NCI-H1105 (cell line): ENCODE measurements at regions not wholly inside any gene's neighbourhood (a gene's known extent, or its start where the extent isn't known, plus 50 kb on each side); places are given as distances from the start of the nearest gene placed in this dataset.
"Not testable (repeated sequence)": the region's sequence is repeated elsewhere in the genome, so short reads cannot be mapped to it uniquely, and the experiment has no call there.

Experiments
- DNase-seq: peaks from one replicate; lab custom pipeline; 2025; lab: John Stamatoyannopoulos, UW

GRCh38 chr9:11144746-11145145 is 531.9 kb upstream of the PTPRD start:
- DNase-seq: no peak

DNA sequence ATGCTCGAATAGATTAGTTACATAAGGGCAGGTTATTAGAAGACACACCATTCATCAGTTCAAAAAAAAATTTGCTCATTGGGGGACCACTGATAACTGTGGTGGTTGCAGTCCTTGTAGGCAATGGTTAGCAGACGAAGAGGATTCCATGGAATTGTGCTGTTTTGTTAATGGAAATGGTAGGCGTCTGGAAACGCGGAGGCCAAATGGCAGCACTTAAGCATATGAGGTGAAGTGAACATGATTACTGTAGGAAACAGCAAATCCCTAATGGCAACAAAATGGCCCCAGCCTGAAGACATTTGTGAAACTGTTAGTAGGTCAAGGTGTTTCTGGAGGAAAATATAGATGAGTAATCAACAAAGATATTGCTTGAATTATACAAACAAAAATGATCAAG is 535.4 kb upstream of the PTPRD start:
- no peak for DNase-seq

- DNase-seq: no peak
These were observed 536.3 kb upstream of the PTPRD start for GRCh38 chr9:11149065-11149464.

- DNase-seq: no peak
These were observed 545.3 kb upstream of the PTPRD start for GRCh38 chr9:11158063-11158462.

DNA sequence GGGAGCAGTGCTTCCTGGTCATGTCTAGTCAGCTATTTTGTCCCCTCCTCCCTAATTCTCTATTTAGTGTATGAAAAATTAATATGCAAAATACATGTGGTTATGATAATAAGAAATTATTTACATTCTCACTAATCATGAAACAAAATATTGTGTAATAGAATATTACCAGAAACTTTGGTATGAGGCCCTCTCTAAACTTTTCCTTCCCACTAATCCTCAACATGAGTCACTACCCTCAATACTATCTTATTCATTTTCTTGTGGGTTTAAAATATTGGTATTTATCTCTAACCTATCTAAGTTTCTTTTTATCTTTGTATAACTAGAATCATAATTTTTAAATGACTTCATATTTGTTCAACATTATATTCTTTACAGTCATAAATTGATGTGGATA is 545.9 kb upstream of the PTPRD start:
- DNase-seq: no peak

DNA sequence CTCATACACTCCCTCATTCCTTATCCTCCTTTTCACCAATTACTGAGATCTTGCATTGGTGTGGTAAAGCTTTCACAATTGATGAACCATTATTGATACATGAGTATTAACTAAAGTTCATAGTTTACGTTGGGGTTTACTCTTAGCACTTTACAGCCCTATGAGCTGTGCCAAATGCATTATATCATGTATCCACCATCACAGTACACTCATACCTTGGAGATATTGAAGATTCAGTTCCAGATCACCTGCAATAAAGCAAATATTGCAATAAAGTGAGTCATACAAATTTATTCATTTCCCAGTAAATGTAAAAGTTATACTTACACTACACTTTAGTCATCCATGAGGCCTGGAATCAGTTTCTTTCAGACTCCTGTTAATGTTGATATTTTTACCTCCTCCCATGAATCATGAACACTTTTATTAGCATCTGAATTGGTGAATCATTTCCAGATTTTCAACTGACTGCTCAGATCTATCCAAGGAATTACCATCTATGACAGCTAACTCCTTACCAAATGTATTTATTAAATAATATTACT is 546.6 kb upstream of the PTPRD start:
- no peak for DNase-seq

DNA sequence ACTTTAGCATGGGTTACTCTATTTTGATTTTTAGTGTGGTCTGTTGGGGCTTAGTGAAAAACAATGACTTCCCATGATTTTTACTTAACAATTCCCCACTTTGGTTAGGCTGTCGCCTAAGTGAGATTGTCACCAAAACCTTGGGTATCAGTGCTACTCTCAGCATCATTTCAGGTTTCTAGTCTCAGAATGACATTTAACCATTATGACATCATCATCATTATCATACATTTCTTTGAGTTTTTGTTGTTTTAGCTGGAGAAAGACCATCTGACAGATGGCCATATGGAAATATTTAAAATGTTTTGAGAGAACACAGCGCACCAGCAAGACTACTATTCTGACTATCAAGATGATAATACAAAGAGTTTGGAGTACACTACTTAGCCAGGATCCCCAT is 551.0 kb upstream of the PTPRD start:
- DNase-seq: no peak

DNA sequence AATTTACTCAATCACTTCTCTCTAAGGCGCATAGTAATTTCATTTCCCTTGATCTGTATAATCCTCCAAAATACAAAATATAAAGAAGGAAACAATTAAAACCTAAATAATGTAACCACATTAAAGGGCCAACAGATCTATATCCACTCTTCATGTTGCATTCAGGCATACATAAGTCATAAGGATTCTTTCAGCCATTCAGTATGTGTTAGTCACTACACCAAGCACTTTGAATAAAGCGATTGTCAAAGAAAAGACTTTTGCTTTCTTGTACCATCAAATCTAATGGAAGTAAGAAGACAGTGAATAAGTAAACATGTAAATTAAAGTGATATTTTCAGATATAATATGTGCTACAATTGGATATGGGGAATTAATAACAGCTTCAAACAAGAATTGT is 569.2 kb upstream of the PTPRD start:
- DNase-seq: no peak

GRCh38 chr9:11190719-11191118 is 577.9 kb upstream of the PTPRD start:
- no peak for DNase-seq

GRCh38 chr9:11192993-11193392 is 580.2 kb upstream of the PTPRD start:
- no peak for DNase-seq

DNA sequence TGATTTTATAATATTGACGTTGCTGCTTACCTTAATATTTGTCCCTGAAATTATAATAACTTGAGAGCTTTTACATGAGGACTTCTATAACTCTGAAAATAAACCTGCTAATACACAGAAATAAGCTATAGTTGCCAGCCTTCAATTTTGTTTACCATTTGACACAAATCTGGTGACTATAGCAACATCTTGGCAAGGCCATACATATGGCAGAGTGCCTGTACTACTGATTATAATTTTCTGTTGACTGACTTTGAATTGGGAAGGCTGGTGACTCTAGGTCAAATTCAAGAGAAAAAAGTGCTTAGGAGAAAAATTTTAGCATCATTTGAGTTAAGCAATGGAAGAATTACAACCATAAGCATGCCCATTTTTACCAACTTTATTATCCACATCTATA is 581.4 kb upstream of the PTPRD start:
- DNase-seq: peak; percentile 78

- not testable (repeated sequence) for DNase-seq
These were observed 584.1 kb upstream of the PTPRD start for GRCh38 chr9:11196840-11197365.

- no peak for DNase-seq
These were observed 586.5 kb upstream of the PTPRD start for GRCh38 chr9:11199335-11199734.

GRCh38 chr9:11204521-11204920 is 591.7 kb upstream of the PTPRD start:
- no peak for DNase-seq

DNA sequence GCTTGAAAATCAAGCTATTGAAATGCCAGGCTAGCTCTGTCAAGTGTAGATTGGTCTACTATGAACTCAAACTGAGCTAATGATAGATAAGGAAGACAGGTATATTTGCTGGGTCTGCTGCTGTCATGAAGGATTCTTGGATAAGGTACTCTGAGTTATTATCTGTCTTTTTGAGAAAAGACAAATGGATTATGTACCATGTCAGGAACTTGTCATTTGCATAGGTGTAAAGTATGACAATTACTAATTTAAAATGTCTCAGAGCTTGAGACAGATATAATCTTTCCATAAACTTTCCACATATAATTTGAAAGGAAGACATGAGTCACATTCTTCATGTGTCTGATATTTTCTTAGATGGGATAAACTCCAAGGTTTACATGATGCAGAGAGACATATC is 594.1 kb upstream of the PTPRD start:
- DNase-seq: no peak

GRCh38 chr9:11233696-11234095 is 620.9 kb upstream of the PTPRD start:
- no peak for DNase-seq

DNA sequence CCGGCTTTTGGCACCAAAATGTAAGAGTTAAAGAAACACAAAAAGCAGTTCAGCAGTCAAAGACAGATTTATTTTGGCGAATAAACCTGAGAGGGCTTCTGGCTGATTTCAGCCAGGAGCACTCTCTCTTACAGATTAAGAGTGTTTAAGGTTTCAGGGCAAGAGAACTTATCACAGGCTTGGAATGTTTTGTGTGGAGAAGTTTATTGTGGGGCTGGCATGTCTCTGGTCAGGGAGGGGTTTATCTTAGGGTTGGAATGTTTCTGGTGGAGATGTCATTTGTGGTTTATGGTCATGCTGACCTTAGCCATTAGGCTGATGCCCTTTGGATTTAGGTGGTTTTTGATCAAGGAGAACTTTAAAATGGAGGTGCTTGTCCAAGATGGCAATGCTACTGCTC is 622.3 kb upstream of the PTPRD start:
- no peak for DNase-seq

DNA sequence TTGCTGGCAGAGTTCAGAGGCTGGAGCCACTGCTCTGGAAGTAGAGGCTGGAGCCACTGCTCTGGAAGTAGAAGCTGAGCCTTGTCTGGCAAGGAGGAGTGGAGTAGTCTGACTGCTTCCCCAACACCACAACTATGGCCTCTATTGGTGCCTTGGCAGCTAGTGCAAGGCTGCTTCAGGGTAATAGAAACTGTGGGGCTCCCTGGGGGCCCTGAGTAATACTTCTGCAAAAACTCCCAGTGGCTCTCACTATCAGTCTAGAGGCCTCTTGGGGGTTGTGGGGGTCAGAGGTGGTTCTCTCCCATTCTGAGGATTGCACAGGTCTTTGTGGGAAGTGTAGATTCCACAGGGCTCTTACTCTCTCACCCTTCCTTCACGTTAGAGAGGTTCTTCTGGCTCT is 629.0 kb upstream of the PTPRD start:
- no peak for DNase-seq

GRCh38 chr9:11257992-11258391 is 645.2 kb upstream of the PTPRD start:
- DNase-seq: no peak

GRCh38 chr9:11269036-11269435 is 656.2 kb upstream of the PTPRD start:
- DNase-seq: no peak

- DNase-seq: peak; percentile 32
These were observed 662.4 kb upstream of the PTPRD start for GRCh38 chr9:11275158-11275695.

- no peak for DNase-seq
These were observed 700.2 kb upstream of the PTPRD start for GRCh38 chr9:11312966-11313365.

GRCh38 chr9:11318946-11319345 is 706.1 kb upstream of the PTPRD start:
- DNase-seq: no peak

GRCh38 chr9:11319538-11319937 is 706.7 kb upstream of the PTPRD start:
- peak; percentile 69 for DNase-seq
